ENCODE measurements at regions not wholly inside any gene's neighbourhood (a gene's known extent, or its start where the extent isn't known, plus 50 kb on each side); places are given as distances from the start of the nearest gene placed in this dataset.

DNA sequence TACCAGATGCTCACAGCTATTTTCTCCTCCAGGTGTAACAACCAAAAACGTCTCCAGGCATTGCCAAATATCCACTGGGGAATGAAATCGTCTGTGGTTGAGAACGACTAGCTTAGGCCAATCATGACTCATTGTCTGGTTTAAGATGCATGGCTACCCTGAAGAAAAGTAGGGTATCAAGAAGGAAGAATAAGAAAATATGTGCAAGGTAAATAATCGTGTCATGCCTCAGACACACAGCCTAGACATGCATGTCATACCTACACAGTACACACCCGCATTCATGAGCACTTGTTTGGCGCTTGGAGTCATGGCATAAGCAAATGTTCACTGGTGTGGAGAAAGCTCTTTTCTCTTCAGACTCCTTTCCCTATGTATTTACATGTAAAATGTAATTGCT, 745.7 kb downstream of the MAFB start:
- Histone ChIP-seq H3K4me1 (ENCODE audit: low read length) (peaks cover 19% of the 10 kb centered on the region), H3K27me3 (ENCODE audit: low read depth, low read length) (no peaks in the 10 kb centered on the region), H2AFZ (ENCODE audit: low read depth, low read length) (no peak overlapping the region), H3K9me3 (ENCODE audit: insufficient read depth, low read length) (no peaks in the 10 kb centered on the region), H3K36me3 (replicated peaks; ENCODE audit: low read depth, low read length) (no peaks in the 10 kb centered on the region), H4K20me1 (ENCODE audit: insufficient read depth, low read length) (no peaks in the 10 kb centered on the region), H3K9ac (ENCODE audit: low read length) (no peak overlapping the region), H3K79me2 (ENCODE audit: low read length) (no peaks in the 10 kb centered on the region), H3K4me3 (ENCODE audit: low read length) (no peak overlapping the region), H3K27ac (ENCODE audit: low read length) (no peak overlapping the region), H3K4me2 (ENCODE audit: low read length) (no peak overlapping the region)
- TF ChIP-seq, protein P1, sequence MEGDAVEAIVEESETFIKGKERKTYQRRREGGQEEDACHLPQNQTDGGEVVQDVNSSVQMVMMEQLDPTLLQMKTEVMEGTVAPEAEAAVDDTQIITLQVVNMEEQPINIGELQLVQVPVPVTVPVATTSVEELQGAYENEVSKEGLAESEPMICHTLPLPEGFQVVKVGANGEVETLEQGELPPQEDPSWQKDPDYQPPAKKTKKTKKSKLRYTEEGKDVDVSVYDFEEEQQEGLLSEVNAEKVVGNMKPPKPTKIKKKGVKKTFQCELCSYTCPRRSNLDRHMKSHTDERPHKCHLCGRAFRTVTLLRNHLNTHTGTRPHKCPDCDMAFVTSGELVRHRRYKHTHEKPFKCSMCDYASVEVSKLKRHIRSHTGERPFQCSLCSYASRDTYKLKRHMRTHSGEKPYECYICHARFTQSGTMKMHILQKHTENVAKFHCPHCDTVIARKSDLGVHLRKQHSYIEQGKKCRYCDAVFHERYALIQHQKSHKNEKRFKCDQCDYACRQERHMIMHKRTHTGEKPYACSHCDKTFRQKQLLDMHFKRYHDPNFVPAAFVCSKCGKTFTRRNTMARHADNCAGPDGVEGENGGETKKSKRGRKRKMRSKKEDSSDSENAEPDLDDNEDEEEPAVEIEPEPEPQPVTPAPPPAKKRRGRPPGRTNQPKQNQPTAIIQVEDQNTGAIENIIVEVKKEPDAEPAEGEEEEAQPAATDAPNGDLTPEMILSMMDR (IDR thresholded peaks at IDR 0.05; ENCODE audit: low read depth, low read length): no peak
- TF ChIP-seq EZH2phosphoT487 (IDR thresholded peaks at IDR 0.05; ENCODE audit: low read depth): no peak

DNA sequence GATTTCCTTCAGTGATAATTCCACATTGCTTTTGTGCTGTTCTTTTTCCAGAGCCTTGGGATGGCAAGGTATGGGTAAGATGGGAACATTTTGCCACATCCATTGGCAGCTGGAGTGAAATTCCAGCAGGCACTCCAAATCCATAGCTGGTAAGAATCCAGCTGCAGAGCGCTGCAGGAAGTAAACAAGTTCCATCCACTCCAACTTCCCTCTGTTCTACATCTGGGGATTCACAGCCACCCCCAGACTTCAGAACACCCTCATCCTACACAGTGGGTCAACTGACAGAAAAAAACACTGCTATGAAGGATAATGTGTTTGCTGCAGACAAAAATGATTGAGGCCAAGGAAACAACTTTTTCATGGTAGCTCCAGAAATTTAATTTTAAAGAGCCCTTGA, 747.8 kb downstream of the MAFB start:
- no peak overlapping the region for H3K9ac ChIP-seq (ENCODE audit: low read length)
- no peak overlapping the region for H2AFZ ChIP-seq (ENCODE audit: low read depth, low read length)
- H3K4me1 ChIP-seq (ENCODE audit: low read length): peaks cover 19% of the 10 kb centered on the region
- H3K27me3 ChIP-seq (ENCODE audit: low read depth, low read length): no peaks in the 10 kb centered on the region
- H3K36me3 ChIP-seq (replicated peaks; ENCODE audit: low read depth, low read length): no peaks in the 10 kb centered on the region
- no peak overlapping the region for H3K4me2 ChIP-seq (ENCODE audit: low read length)
- no peak overlapping the region for H3K4me3 ChIP-seq (ENCODE audit: low read length)
- no peaks in the 10 kb centered on the region for H3K9me3 ChIP-seq (ENCODE audit: insufficient read depth, low read length)
- H3K27ac ChIP-seq (ENCODE audit: low read length): no peak overlapping the region
- TF ChIP-seq EZH2phosphoT487 (IDR thresholded peaks at IDR 0.05; ENCODE audit: low read depth): no peak
- TF ChIP-seq, protein P1 (IDR thresholded peaks at IDR 0.05; ENCODE audit: low read depth, low read length): no peak
- H3K79me2 ChIP-seq (ENCODE audit: low read length): no peaks in the 10 kb centered on the region
- H4K20me1 ChIP-seq (ENCODE audit: insufficient read depth, low read length): no peaks in the 10 kb centered on the region

DNA sequence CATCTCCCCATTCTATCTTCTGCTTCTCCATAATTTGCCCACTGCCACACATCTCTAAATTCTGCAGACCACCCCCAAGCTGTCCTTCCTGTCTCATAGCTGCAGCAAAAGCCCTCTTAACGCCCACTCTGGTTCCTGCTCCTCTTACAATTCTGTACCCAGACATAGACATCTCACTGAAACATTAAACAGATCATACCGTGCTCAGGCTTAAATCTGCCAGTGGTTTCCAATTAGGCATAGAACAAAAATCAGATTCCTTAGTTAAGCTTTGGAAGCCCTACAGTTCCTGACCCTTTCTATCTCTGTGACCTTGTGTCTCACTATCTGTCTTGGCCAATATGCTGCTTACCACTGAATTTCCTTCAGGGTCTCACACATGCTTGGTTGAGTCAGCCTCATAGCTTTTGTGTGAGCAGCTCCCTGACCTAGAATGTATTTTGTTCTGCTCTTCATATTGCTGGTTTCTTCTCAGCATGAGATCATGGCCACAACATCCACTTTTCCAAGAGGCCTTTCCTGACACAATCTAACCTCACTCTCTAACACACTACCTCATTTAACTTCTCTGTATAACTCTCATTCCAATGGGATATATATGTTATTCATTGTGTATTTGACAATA, 749.7 kb downstream of the MAFB start:
- Histone ChIP-seq H3K9me3 (ENCODE audit: insufficient read depth, low read length) (no peaks in the 10 kb centered on the region), H3K4me2 (ENCODE audit: low read length) (no peak overlapping the region), H4K20me1 (ENCODE audit: insufficient read depth, low read length) (no peaks in the 10 kb centered on the region), H3K9ac (ENCODE audit: low read length) (no peak overlapping the region), H3K27me3 (ENCODE audit: low read depth, low read length) (no peaks in the 10 kb centered on the region), H3K27ac (ENCODE audit: low read length) (no peak overlapping the region), H3K4me1 (ENCODE audit: low read length) (peaks cover 3% of the 10 kb centered on the region), H3K79me2 (ENCODE audit: low read length) (no peaks in the 10 kb centered on the region), H3K4me3 (ENCODE audit: low read length) (no peak overlapping the region), H3K36me3 (replicated peaks; ENCODE audit: low read depth, low read length) (no peaks in the 10 kb centered on the region), H2AFZ (ENCODE audit: low read depth, low read length) (no peak overlapping the region)
- TF ChIP-seq, protein P1 (IDR thresholded peaks at IDR 0.05; ENCODE audit: low read depth, low read length): no peak

DNA sequence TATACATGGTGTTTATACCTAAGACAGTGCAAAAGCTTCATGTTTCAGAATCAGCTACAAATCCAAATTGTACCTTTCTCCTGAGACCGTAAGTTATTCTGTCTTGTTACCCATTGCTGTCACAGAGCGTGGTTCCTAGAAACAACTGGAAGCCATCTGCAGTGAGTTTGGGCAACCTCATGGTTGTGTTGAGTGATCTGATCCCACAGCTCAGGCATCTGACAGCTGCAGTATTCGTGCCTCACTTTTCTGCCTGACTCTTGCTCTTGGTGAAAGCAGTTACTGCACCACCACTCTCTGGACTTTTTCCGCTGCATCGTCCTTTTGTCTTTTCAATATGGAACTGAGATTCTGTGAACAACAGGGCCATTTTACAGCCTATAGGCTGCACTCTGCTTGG, 752.6 kb downstream of the MAFB start:
- no peak overlapping the region for H3K4me3 ChIP-seq (ENCODE audit: low read length)
- no peaks in the 10 kb centered on the region for H4K20me1 ChIP-seq (ENCODE audit: insufficient read depth, low read length)

More for the DNA sequence above, 752.6 kb downstream of the MAFB start:
- TF ChIP-seq EZH2phosphoT487 (IDR thresholded peaks at IDR 0.05; ENCODE audit: low read depth): no peak
- TF ChIP-seq, protein P1 (IDR thresholded peaks at IDR 0.05; ENCODE audit: low read depth, low read length): no peak
- Histone ChIP-seq H3K4me1 (ENCODE audit: low read length) (no peaks in the 10 kb centered on the region), H3K36me3 (replicated peaks; ENCODE audit: low read depth, low read length) (no peaks in the 10 kb centered on the region), H3K79me2 (ENCODE audit: low read length) (no peaks in the 10 kb centered on the region), H3K27me3 (ENCODE audit: low read depth, low read length) (no peaks in the 10 kb centered on the region), H3K9me3 (ENCODE audit: insufficient read depth, low read length) (no peaks in the 10 kb centered on the region), H3K9ac (ENCODE audit: low read length) (no peak overlapping the region), H3K4me2 (ENCODE audit: low read length) (no peak overlapping the region), H2AFZ (ENCODE audit: low read depth, low read length) (no peak overlapping the region), H3K27ac (ENCODE audit: low read length) (no peak overlapping the region)
